ENCODE measurements at regions not wholly inside any gene's neighbourhood (a gene's known extent, or its start where the extent isn't known, plus 50 kb on each side); places are given as distances from the start of the nearest gene placed in this dataset.

- no peak for TF ChIP-seq CTCF (IDR thresholded peaks at IDR 0.05; ENCODE audit: borderline replicate concordance, control extremely low read depth, extremely low read depth, insufficient read depth, missing control alignments)
- DNase-seq (ENCODE audit: low spot score): no peak
- in situ Hi-C loops (cut with MboI; ENCODE audit: low sequenced_read_pairs, unreplicated experiment): loop anchor here (25.0 kb wide), 1 partner anchor 326 kb away; no protein-coding TSS in a partner anchor
Measured at GRCh38 chr12:97313471-97314190, 149.0 kb upstream of the RMST start.

- in situ Hi-C loops (cut with MboI; ENCODE audit: low sequenced_read_pairs, unreplicated experiment): loop anchor here (25.0 kb wide), 1 partner anchor 329 kb away; no protein-coding TSS in a partner anchor
- DNase-seq (ENCODE audit: low spot score): no peak
- no peak for TF ChIP-seq CTCF (IDR thresholded peaks at IDR 0.05; ENCODE audit: borderline replicate concordance, control extremely low read depth, extremely low read depth, insufficient read depth, missing control alignments)
Measured at GRCh38 chr12:97316321-97316720, 146.3 kb upstream of the RMST start.

- in situ Hi-C loops (cut with MboI; ENCODE audit: low sequenced_read_pairs, unreplicated experiment): loop anchor here (25.0 kb wide), 1 partner anchor 334 kb away; no protein-coding TSS in a partner anchor
- no peak for DNase-seq (ENCODE audit: low spot score)
Measured at GRCh38 chr12:97321621-97322020, 141.0 kb upstream of the RMST start.

GRCh38 chr12:97322388-97322787, 140.2 kb upstream of the RMST start:
- no peak for DNase-seq (ENCODE audit: low spot score)
- TF ChIP-seq CTCF (IDR thresholded peaks at IDR 0.05; ENCODE audit: borderline replicate concordance, control extremely low read depth, extremely low read depth, insufficient read depth, missing control alignments): no peak
- in situ Hi-C loops (cut with MboI; ENCODE audit: low sequenced_read_pairs, unreplicated experiment): loop anchor here (25.0 kb wide), 1 partner anchor 335 kb away; no protein-coding TSS in a partner anchor

More at GRCh38 chr12:97321621-97322020, 141.0 kb upstream of the RMST start:
- no peak for TF ChIP-seq CTCF (IDR thresholded peaks at IDR 0.05; ENCODE audit: borderline replicate concordance, control extremely low read depth, extremely low read depth, insufficient read depth, missing control alignments)

- in situ Hi-C loops (cut with MboI; ENCODE audit: low sequenced_read_pairs, unreplicated experiment): loop anchor here (25.0 kb wide), 1 partner anchor 336 kb away; no protein-coding TSS in a partner anchor
- no peak for TF ChIP-seq CTCF (IDR thresholded peaks at IDR 0.05; ENCODE audit: borderline replicate concordance, control extremely low read depth, extremely low read depth, insufficient read depth, missing control alignments)
- no peak for DNase-seq (ENCODE audit: low spot score)
Measured at GRCh38 chr12:97323154-97323553, 139.4 kb upstream of the RMST start.

- no peak for TF ChIP-seq CTCF (IDR thresholded peaks at IDR 0.05; ENCODE audit: borderline replicate concordance, control extremely low read depth, extremely low read depth, insufficient read depth, missing control alignments)
Measured at GRCh38 chr12:97324471-97324870, 138.1 kb upstream of the RMST start.

More at GRCh38 chr12:97324471-97324870, 138.1 kb upstream of the RMST start:
- in situ Hi-C loops (cut with MboI; ENCODE audit: low sequenced_read_pairs, unreplicated experiment): loop anchor here (25.0 kb wide), 1 partner anchor 337 kb away; no protein-coding TSS in a partner anchor
- DNase-seq (ENCODE audit: low spot score): no peak

Data from GM13976 (cell line).